ENCODE measurements at regions not wholly inside any gene's neighbourhood (a gene's known extent, or its start where the extent isn't known, plus 50 kb on each side); places are given as distances from the start of the nearest gene placed in this dataset.

GRCh38 chr12:28130625-28131598, 59.3 kb upstream of the CCDC91 start (continued):
- TF ChIP-seq NRF1 (IDR thresholded peaks at IDR 0.05; ENCODE audit: low read depth, low read length) (no peak), RAD21 (IDR thresholded peaks at IDR 0.05; ENCODE audit: low read length) (no peak), GABPA (IDR thresholded peaks at IDR 0.05; ENCODE audit: low read depth) (peak; percentile 46; the same call in 1 of the 2 replicates), EP300 (IDR thresholded peaks at IDR 0.05; ENCODE audit: borderline replicate concordance in 1 of 2, low read depth in 1 of 2, low read length in 1 of 2) (peak in 1 of 2 experiments; percentile 87; a peak in 2 of 4 replicates), MXI1 (IDR thresholded peaks at IDR 0.05; ENCODE audit: low read depth, low read length) (no peak), EZH2phosphoT487 (IDR thresholded peaks at IDR 0.05; ENCODE audit: borderline replicate concordance, low read depth) (no peak), JUND (IDR thresholded peaks at IDR 0.05) (peak; percentile 89), CHD2 (IDR thresholded peaks at IDR 0.05; ENCODE audit: low read length, partially characterized antibody) (no peak), TCF12 (IDR thresholded peaks at IDR 0.05) (peak; percentile 89), IRF3 (IDR thresholded peaks at IDR 0.05; ENCODE audit: low read depth, low read length) (no peak), MAX (IDR thresholded peaks at IDR 0.05; ENCODE audit: low read depth) (peak; percentile 82), PBX3 (IDR thresholded peaks at IDR 0.05) (peak; percentile 77), TAF1 (IDR thresholded peaks at IDR 0.05; ENCODE audit: borderline replicate concordance, low read depth, low read length) (no peak; the same call in 1 of the 2 replicates)

- TF ChIP-seq SMC3 (IDR thresholded peaks at IDR 0.05; ENCODE audit: low read depth, low read length): no peak
- TF ChIP-seq FOSL2 (IDR thresholded peaks at IDR 0.05; ENCODE audit: borderline replicate concordance, low read depth): no peak
- TF ChIP-seq YY1 (IDR thresholded peaks at IDR 0.05; ENCODE audit: low read depth): no peak
- TF ChIP-seq USF1 (IDR thresholded peaks at IDR 0.05; ENCODE audit: borderline replicate concordance, low read depth): no peak
- no peak for TF ChIP-seq CHD2 (IDR thresholded peaks at IDR 0.05; ENCODE audit: low read length, partially characterized antibody)
- TF ChIP-seq MAX (IDR thresholded peaks at IDR 0.05; ENCODE audit: low read depth): no peak
- TF ChIP-seq RFX5 (IDR thresholded peaks at IDR 0.05; ENCODE audit: low read length): no peak
- no peak for TF ChIP-seq EP300 (IDR thresholded peaks at IDR 0.05; ENCODE audit: borderline replicate concordance in 1 of 2, low read depth in 1 of 2, low read length in 1 of 2)
- no peak for TF ChIP-seq RCOR1 (IDR thresholded peaks at IDR 0.05; ENCODE audit: low read length)
- no peak for TF ChIP-seq ELF1 (IDR thresholded peaks at IDR 0.05)
- TF ChIP-seq SIN3A (IDR thresholded peaks at IDR 0.05; ENCODE audit: borderline replicate concordance, low read depth, low read length): no peak
- TF ChIP-seq TAF1 (IDR thresholded peaks at IDR 0.05; ENCODE audit: borderline replicate concordance, low read depth, low read length): no peak
- no peak for TF ChIP-seq TCF12 (IDR thresholded peaks at IDR 0.05)
- TF ChIP-seq FOXJ3 (CRISPR knock-in tag; IDR thresholded peaks at IDR 0.05): no peak
- TF ChIP-seq RXRA (IDR thresholded peaks at IDR 0.05; ENCODE audit: borderline replicate concordance, low read depth): no peak
- no peak for TF ChIP-seq GATA2 (CRISPR knock-in tag; IDR thresholded peaks at IDR 0.05)
- no peak for TF ChIP-seq EZH2phosphoT487 (IDR thresholded peaks at IDR 0.05; ENCODE audit: borderline replicate concordance, low read depth)
- TF ChIP-seq RAD21 (IDR thresholded peaks at IDR 0.05; ENCODE audit: low read length): no peak
- TF ChIP-seq GABPA (IDR thresholded peaks at IDR 0.05; ENCODE audit: low read depth): no peak
- no peak for TF ChIP-seq IRF3 (IDR thresholded peaks at IDR 0.05; ENCODE audit: low read depth, low read length)
- 98% methylated on average over 3 of the region's 3 CpGs for WGBS (ENCODE audit: low lambda C conversion rate)
- H4K20me1 ChIP-seq (ENCODE audit: insufficient read depth): no peaks in the 10 kb centered on the region
- H3K9ac ChIP-seq: no peak overlapping the region
- peaks cover 0 to 24% of the 10 kb centered on the region in 2 experiments; a peak in 3 of 4 replicates for H3K4me1 ChIP-seq (ENCODE audit: control insufficient read depth in 1 of 2, insufficient read depth in 2 of 2, low read depth in 1 of 2, low read length in 1 of 2)
- no peaks in the 10 kb centered on the region for H3K9me3 ChIP-seq
- H2AFZ ChIP-seq (ENCODE audit: low read depth): no peak overlapping the region
- H3K36me3 ChIP-seq (replicated peaks in 1 of 2; ENCODE audit: control insufficient read depth in 1 of 2, insufficient read depth in 2 of 2, low read length in 1 of 2): no peaks in the 10 kb centered on the region
- DNase-seq: no peak
- H3K27me3 ChIP-seq (ENCODE audit: insufficient read depth): no peaks in the 10 kb centered on the region
- H3K9me2 ChIP-seq: no peaks in the 10 kb centered on the region
- ChIA-PET POLR2A (no interaction called here), CTCF (interaction anchor here (1.1 kb wide), 1 partner anchor 35 kb away, joined by 3 read pairs; no protein-coding TSS in a partner anchor)
- no peak overlapping the region for H3K4me2 ChIP-seq
- H3K4me3 ChIP-seq (ENCODE audit: low read depth in 2 of 2, low read length in 1 of 2): no peak overlapping the region
- peak overlapping the region in 1 of 2 experiments; percentile 97; a peak in 2 of 4 replicates for H3K27ac ChIP-seq (ENCODE audit: low read depth in 2 of 2, low read length in 1 of 2)
- H3F3A ChIP-seq (replicated peaks; ENCODE audit: insufficient read depth): peaks cover 15% of the 10 kb centered on the region
- H3K79me2 ChIP-seq (ENCODE audit: insufficient read depth): no peaks in the 10 kb centered on the region
Measured at GRCh38 chr12:28132398-28132797, 57.9 kb upstream of the CCDC91 start.
